GM12872 (cell line): ENCODE measurements at regions not wholly inside any gene's neighbourhood (a gene's known extent, or its start where the extent isn't known, plus 50 kb on each side); places are given as distances from the start of the nearest gene placed in this dataset.

Source experiments
- TF ChIP-seq, protein P1 (sequence below): IDR thresholded peaks from 3 replicates; pipeline ENCODE4 v1.5.1; 2011; ENCODE audit warnings: low read depth, mild to moderate bottlenecking, low read length, moderate library complexity; ENCODE audit not compliant: insufficient read depth

DNA sequence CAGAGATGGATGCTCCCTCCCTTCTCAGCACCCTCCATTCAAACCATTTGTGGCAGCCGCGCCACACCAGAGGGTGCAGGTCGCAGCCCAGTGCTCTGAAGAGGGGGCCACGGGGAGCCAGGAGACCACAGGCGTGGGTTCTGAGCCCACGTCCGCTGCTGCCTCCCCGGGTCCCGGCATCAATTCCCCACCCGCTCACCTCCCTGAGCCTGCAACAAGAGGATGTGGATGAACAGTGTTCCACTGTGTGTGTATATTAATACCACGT is 120.1 kb upstream of the VSTM2B start:
- TF ChIP-seq, protein P1, sequence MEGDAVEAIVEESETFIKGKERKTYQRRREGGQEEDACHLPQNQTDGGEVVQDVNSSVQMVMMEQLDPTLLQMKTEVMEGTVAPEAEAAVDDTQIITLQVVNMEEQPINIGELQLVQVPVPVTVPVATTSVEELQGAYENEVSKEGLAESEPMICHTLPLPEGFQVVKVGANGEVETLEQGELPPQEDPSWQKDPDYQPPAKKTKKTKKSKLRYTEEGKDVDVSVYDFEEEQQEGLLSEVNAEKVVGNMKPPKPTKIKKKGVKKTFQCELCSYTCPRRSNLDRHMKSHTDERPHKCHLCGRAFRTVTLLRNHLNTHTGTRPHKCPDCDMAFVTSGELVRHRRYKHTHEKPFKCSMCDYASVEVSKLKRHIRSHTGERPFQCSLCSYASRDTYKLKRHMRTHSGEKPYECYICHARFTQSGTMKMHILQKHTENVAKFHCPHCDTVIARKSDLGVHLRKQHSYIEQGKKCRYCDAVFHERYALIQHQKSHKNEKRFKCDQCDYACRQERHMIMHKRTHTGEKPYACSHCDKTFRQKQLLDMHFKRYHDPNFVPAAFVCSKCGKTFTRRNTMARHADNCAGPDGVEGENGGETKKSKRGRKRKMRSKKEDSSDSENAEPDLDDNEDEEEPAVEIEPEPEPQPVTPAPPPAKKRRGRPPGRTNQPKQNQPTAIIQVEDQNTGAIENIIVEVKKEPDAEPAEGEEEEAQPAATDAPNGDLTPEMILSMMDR = no peak

DNA sequence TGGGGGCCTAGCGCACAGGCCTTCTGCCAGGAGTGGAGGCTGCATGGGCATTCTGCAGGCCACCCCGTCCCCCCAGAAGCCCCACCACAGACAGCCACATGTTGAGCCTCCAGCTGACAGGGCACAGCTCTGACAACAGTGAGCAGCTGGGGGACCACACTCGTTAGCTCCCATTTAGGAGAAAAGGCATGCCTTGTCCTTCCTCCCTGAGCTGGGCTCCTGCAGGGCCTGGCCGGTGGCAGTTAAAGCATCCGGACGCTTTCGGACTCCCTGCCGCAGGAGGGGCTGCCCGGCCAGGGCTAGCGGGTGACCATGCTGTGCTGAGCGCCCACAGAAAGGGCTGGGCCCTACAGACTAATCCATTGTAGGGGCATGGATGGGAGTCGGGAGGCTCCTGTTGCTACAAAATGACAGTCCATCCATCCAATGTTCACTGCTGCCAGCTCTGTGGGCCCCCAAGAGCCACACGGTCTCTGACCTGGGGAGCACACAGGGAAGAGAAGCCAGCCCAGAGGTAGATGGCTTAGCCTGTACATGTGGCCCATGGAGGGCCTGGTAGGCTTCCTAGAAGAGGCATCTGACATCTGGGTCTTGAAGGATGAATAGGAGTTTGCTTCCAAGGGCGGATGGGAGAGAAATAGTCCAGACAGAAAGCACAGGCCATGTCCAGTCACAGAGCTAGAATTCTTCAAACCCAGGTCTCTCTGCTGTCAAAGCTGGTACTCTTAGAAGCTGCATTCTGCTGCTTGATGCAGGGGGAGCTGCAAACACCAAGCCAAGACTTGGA is 116.5 kb upstream of the VSTM2B start:
- TF ChIP-seq, protein P1 = no peak

DNA sequence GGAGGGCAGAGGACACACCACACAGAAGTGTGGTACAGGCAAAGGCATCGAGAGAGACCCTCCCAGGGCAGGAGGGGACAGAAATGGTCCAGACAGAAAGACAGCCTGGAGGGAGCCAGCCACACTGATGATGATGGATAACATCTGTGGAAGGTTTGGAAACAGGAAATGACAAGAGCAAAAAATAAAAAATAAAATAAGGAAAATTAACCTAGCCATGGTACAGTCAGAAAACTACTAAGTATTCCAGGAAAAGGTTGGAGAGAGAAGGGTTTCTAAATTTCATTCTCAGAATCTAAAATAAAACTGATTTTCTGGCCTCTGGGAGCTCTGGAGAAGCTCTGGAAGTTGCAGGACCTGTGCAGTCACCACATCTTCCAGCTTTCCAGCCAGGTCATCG is 115.2 kb upstream of the VSTM2B start:
- TF ChIP-seq, protein P1 = no peak

DNA sequence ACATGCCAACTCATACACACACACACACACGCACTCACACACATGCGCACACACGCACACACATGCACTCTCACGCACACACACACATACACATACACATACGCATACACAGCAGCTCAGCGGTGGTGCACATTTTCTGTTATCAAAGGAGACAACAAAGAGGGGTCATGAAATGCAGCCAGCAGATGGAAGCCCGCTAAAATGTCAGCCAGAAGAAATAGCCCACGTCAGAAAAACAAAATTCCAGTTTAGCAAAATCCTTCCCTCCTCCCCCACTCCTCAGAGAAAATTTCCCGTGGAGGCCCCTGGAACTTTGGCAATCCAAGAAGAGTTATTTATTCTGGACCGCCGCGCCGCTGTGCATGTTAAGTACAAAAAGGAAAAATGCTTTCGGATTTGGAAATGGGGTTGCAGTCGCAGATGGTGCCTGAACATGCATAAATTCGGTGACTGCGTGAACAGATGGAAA is 114.6 kb upstream of the VSTM2B start:
- TF ChIP-seq, protein P1 = no peak

DNA sequence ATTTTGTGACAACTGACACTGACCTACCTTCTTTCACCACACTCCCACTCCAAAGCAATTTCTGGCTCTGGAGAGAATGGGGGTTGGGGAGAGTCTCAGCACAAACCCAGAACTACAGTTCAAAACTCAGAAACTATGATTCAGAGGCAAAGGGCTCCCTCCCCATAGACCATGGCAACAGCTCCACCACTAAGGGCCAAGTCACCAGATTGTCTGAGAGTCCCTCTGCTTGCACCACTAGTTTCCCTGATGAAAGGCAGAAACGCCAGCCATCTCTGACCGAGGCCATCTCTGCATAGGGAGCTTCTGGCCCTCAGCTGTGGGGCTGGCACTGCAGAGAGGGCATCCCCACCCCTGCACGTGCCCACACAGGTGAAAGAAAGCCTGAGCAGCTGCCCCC is 112.4 kb upstream of the VSTM2B start:
- TF ChIP-seq, protein P1 = no peak

DNA sequence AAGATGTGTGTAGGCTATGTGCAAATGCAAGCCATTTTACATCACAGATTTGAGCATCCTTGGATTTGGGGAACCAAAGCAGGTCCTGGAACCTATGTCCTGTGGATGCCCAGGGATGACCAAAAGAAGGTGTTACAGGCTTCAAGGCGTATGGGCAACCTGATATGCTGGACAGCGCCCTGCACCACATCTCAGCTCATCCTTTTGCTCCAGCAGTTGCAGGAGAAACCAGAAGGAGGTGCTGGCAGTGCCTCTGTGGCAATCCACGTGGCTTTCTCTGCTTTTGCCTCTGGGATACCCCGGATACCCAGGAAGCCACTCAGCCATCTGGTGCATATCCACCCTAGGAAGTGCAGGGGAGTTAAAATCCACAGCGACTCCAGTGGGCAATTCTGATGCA is 110.3 kb upstream of the VSTM2B start:
- TF ChIP-seq, protein P1 = no peak

DNA sequence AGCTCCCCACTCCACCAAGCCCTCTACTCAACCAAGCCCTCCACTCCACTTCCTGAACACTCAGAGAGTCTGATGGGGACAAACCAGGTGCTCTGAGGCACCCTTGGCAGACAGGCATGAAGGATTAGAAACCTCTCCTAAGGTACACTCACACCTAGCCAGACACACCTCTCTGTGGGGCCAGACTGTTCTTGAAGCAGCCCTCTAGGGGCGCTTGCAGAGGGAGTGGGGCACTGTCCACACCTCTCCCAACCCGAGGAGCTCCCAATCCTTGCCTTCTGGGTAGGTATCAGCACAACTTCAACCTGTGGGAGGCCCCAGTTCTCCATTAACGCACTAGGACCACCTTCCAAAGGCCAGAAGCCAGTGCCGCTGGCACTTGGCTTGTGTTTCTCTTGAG is 108.7 kb upstream of the VSTM2B start:
- TF ChIP-seq, protein P1 = no peak
